Activated T-helper 1 cell treated with anti-CD3 and anti-CD28 coated beads, Interleukin-12 subunit alpha, Interleukin-12 subunit beta, Interleukin-2, Interleukin-4 antibody, amounts not matched to agents 30 ng/mL and 10 ng/mL and 1 ng/mL, durations not matched to agents 14 hours and 24 hours and 36 hours (primary cell): ENCODE measurements at regions not wholly inside any gene's neighbourhood (a gene's known extent, or its start where the extent isn't known, plus 50 kb on each side); places are given as distances from the start of the nearest gene placed in this dataset.
A peak's percentile ranks its signal among the peaks of the same experiment; 100 is the strongest.

Source experiments
- DNase-seq: peaks from one replicate; pipeline ENCODE4 v3.0.0; 2021; ENCODE audit warnings: low spot score
- H3K27ac Mint-ChIP-seq: one replicate; pipeline ENCODE4 v1.8.0; 2021; ENCODE audit warnings: mild to moderate bottlenecking, mixed read lengths
- H3K27me3 Mint-ChIP-seq: one replicate; pipeline ENCODE4 v1.8.0; 2022; ENCODE audit warnings: mild to moderate bottlenecking, moderate library complexity, mixed read lengths; ENCODE audit not compliant: insufficient read depth
- H3K36me3 Mint-ChIP-seq: one replicate; pipeline ENCODE4 v1.8.0; 2021; ENCODE audit warnings: low read depth, mixed read lengths
- H3K4me1 Mint-ChIP-seq: one replicate; pipeline ENCODE4 v1.8.0; 2021; ENCODE audit warnings: low read depth, mixed read lengths
- H3K4me3 Mint-ChIP-seq: one replicate; pipeline ENCODE4 v1.8.0; 2021; ENCODE audit warnings: mild to moderate bottlenecking, moderate library complexity, mixed read lengths
- H3K9me3 Mint-ChIP-seq: one replicate; pipeline ENCODE4 v1.8.0; 2021; ENCODE audit warnings: mixed read lengths
- intact Hi-C: fragments of 100-400 bp; cut with micrococcal nuclease; formaldehyde crosslinking; loops from one replicate; pipeline ENCODE4 v1.15.1; 2024

DNA sequence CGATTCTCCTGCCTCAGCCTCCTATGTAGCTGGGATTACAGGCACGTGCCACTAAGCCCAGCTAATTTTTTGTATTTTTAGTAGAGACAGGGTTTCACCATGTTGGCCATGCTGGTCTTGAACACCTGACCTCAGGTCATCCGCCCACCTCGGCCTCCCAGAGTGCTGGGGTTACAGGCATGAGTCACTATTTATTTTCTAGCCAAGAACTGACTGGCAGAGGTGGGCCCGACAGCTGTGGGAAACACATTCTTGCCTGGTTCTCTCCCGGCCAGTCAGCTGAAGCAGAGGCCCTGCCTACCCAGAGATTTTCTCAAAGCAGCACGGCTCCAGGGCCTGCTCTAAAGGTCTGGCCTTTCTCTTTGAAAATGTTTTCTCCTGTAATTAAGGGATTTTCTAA is 108.0 kb downstream of the KCTD15 start:
- intact Hi-C loops: no loop called here
- DNase-seq: no peak
- Mint-ChIP-seq H3K27ac (no peak overlapping the region), H3K9me3 (no peaks in the 10 kb centered on the region), H3K4me3 (no peak overlapping the region), H3K4me1 (no peaks in the 10 kb centered on the region), H3K27me3 (peaks cover 28% of the 10 kb centered on the region), H3K36me3 (no peaks in the 10 kb centered on the region)

- Mint-ChIP-seq H3K27ac (no peak overlapping the region), H3K9me3 (no peaks in the 10 kb centered on the region), H3K4me1 (no peaks in the 10 kb centered on the region), H3K27me3 (peaks cover 28% of the 10 kb centered on the region), H3K4me3 (peak overlapping the region; percentile 45), H3K36me3 (no peaks in the 10 kb centered on the region)
- no peak for DNase-seq
- intact Hi-C loops: no loop called here
Measured at GRCh38 chr19:33905473-33905936, 108.8 kb downstream of the KCTD15 start.

- Mint-ChIP-seq H3K27ac (no peak overlapping the region), H3K4me3 (peak overlapping the region; percentile 45), H3K27me3 (peaks cover 30% of the 10 kb centered on the region), H3K4me1 (no peaks in the 10 kb centered on the region), H3K36me3 (no peaks in the 10 kb centered on the region), H3K9me3 (no peaks in the 10 kb centered on the region)
- intact Hi-C loops: no loop called here
- no peak for DNase-seq
Measured at GRCh38 chr19:33905937-33906577, 109.4 kb downstream of the KCTD15 start.

DNA sequence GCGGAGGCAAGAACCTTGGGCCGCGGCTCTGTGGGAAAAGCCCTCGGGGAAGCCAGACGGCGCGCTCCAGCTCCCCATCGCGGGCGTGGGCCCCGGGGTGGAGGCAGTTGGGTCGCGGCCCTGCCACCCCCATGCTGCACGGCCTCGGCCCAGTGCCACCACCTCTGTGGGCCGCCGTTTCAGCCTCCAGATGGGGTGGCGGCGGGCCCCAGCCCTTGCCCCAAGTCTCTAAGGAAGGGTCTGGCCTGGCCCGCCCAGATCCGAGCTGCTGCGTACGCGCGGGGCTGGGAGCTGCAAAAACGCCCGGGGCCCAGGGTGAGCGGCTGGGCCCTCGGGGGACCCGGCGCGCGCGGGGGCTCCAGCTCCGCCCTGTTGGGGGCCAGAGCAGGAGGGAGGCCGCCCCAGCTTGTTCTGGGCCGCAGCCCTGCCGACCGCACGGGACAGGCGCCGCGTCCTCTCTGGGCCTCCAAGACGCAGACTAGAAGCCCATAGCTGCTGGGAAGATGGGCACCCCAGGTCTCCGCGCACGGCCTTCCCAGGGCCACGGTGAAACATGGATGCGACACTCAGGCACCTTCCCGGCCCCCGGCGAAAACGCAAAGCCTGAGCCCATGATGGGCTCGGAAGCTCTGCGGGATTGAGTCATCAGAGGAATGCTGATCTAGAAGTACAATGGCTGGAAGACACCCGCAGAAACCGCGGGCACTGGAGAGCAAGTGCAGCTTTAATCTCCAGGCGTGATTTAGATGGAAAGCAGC is 110.1 kb downstream of the KCTD15 start:
- Mint-ChIP-seq H3K4me1 (no peaks in the 10 kb centered on the region), H3K4me3 (no peak overlapping the region), H3K36me3 (no peaks in the 10 kb centered on the region), H3K27me3 (peaks cover 30% of the 10 kb centered on the region), H3K27ac (no peak overlapping the region), H3K9me3 (no peaks in the 10 kb centered on the region)
- no peak for DNase-seq
- intact Hi-C loops: no loop called here

DNA sequence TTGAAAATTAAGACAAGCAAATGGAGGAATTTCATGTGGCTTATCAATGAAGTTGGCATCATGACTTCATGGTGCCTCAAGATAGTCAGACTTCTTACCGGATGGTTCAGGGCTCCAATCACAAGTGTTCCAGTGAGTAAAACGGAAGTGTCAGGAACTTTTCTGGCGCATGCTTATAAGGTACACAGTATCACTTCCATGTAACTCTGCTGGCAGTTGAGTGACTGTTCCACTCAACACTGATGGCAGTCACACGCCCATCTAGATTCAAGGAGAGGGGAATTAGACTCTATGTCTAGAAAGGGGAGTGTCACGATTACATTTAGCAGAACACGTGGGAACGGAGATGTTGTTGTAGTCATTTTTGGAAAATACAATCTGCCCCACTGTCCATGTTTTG is 114.3 kb downstream of the KCTD15 start:
- H3K4me3 Mint-ChIP-seq: no peak overlapping the region
- intact Hi-C loops: no loop called here
- H3K27me3 Mint-ChIP-seq: peaks cover 17% of the 10 kb centered on the region
- no peak for DNase-seq
- no peaks in the 10 kb centered on the region for H3K9me3 Mint-ChIP-seq
- no peak overlapping the region for H3K27ac Mint-ChIP-seq
- H3K36me3 Mint-ChIP-seq: no peaks in the 10 kb centered on the region
- no peaks in the 10 kb centered on the region for H3K4me1 Mint-ChIP-seq

GRCh38 chr19:33914599-33914998 is 117.9 kb downstream of the KCTD15 start:
- no peak for DNase-seq
- H3K4me3 Mint-ChIP-seq: no peak overlapping the region
- H3K36me3 Mint-ChIP-seq: no peaks in the 10 kb centered on the region
- H3K9me3 Mint-ChIP-seq: no peaks in the 10 kb centered on the region
- H3K27ac Mint-ChIP-seq: no peak overlapping the region
- intact Hi-C loops: no loop called here
- no peaks in the 10 kb centered on the region for H3K4me1 Mint-ChIP-seq
- peaks cover 4% of the 10 kb centered on the region for H3K27me3 Mint-ChIP-seq

- no peak overlapping the region for H3K4me3 Mint-ChIP-seq
- H3K36me3 Mint-ChIP-seq: no peaks in the 10 kb centered on the region
- peaks cover 3% of the 10 kb centered on the region for H3K27me3 Mint-ChIP-seq
- DNase-seq: no peak
- no peaks in the 10 kb centered on the region for H3K9me3 Mint-ChIP-seq
- H3K27ac Mint-ChIP-seq: no peak overlapping the region
- no peaks in the 10 kb centered on the region for H3K4me1 Mint-ChIP-seq
- intact Hi-C loops: no loop called here
Measured at GRCh38 chr19:33916792-33917191, 120.1 kb downstream of the KCTD15 start.

- Mint-ChIP-seq H3K9me3 (no peaks in the 10 kb centered on the region), H3K4me1 (no peaks in the 10 kb centered on the region)
- DNase-seq: no peak
Measured at GRCh38 chr19:33919291-33919690, 122.6 kb downstream of the KCTD15 start.

DNA sequence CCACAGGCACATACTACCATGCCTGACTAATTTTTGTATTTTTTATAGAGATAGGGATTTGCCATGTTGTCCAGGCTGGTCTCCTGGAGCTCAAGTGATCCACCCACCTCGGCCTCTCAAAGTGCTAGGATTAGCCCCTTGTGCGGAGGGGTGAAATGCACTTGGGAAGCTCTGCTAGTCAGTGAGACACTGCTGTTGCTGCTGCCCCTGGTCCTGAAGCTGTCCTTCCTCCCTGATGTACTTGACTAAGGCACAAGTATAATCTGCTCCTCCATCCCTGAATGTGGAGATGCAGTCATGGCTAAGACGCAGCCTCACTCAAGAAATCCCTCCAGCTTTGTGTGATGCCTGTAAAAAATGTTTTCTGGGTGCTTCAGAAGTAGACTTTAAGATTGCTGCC is 124.5 kb downstream of the KCTD15 start:
- Mint-ChIP-seq H3K4me1 (no peaks in the 10 kb centered on the region), H3K27me3 (peaks cover 3% of the 10 kb centered on the region), H3K9me3 (no peaks in the 10 kb centered on the region), H3K4me3 (no peak overlapping the region), H3K36me3 (no peaks in the 10 kb centered on the region), H3K27ac (no peak overlapping the region)
- no peak for DNase-seq
- intact Hi-C loops: no loop called here

More at GRCh38 chr19:33919291-33919690, 122.6 kb downstream of the KCTD15 start:
- H3K36me3 Mint-ChIP-seq: no peaks in the 10 kb centered on the region
- H3K4me3 Mint-ChIP-seq: no peak overlapping the region
- no peak overlapping the region for H3K27ac Mint-ChIP-seq
- peaks cover 3% of the 10 kb centered on the region for H3K27me3 Mint-ChIP-seq
- intact Hi-C loops: no loop called here

DNA sequence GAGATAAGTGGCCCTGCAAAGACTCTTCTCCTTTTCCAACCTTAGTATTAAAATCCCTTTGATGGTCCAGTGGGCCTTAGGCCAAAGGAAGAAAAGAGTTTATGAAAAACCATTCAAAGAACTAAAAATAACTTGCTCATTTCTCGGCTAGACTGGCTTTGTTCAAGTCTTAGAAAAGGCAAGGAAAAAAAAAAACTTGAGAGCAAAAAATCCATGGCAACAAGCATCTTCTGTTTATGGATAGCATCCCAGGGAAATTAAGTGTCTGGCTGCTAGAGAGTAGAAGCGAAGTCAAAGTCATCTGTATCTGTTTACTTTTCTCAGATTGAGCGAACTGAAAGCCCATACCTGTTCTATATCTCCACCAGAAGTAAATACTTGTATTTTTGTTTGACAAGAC is 129.6 kb downstream of the KCTD15 start:
- H3K27me3 Mint-ChIP-seq: no peaks in the 10 kb centered on the region
- H3K27ac Mint-ChIP-seq: no peak overlapping the region
- no peaks in the 10 kb centered on the region for H3K9me3 Mint-ChIP-seq
- H3K4me3 Mint-ChIP-seq: no peak overlapping the region
- no peak for DNase-seq
- intact Hi-C loops: no loop called here
- no peaks in the 10 kb centered on the region for H3K4me1 Mint-ChIP-seq
- no peaks in the 10 kb centered on the region for H3K36me3 Mint-ChIP-seq

- no peak overlapping the region for H3K4me3 Mint-ChIP-seq
- DNase-seq: no peak
- no peaks in the 10 kb centered on the region for H3K4me1 Mint-ChIP-seq
- H3K27me3 Mint-ChIP-seq: no peaks in the 10 kb centered on the region
- no peaks in the 10 kb centered on the region for H3K9me3 Mint-ChIP-seq
- no peaks in the 10 kb centered on the region for H3K36me3 Mint-ChIP-seq
- no peak overlapping the region for H3K27ac Mint-ChIP-seq
- intact Hi-C loops: no loop called here
Measured at GRCh38 chr19:33927789-33928457, 131.3 kb downstream of the KCTD15 start.

DNA sequence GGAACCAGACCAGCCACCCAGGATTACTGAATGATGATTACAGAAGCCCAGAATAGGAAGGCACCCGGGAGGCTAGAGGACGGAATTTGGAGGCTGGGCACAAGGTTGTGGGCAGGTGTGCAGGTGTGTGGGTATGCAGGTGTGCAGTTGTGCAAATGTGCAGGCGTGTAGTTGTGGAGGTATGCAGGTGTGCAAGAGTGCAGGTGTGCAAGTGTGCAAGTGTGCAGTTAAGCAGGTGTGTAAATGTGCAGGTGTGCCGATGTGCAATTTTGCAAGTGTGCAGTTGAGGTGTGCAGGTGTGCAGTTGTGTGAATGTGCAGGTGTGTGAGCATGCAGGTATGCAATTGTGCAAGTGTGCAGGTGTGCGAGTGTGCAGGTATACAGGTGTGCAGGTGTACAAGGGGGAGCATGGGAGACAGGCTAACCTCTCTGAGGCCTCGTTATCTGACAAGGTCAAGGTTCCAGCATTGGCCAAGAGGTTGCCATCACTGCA is 131.8 kb downstream of the KCTD15 start:
- H3K36me3 Mint-ChIP-seq: no peaks in the 10 kb centered on the region
- DNase-seq: no peak
- intact Hi-C loops: no loop called here
- H3K9me3 Mint-ChIP-seq: no peaks in the 10 kb centered on the region
- no peaks in the 10 kb centered on the region for H3K27me3 Mint-ChIP-seq
- no peak overlapping the region for H3K27ac Mint-ChIP-seq
- H3K4me3 Mint-ChIP-seq: no peak overlapping the region
- H3K4me1 Mint-ChIP-seq: no peaks in the 10 kb centered on the region

DNA sequence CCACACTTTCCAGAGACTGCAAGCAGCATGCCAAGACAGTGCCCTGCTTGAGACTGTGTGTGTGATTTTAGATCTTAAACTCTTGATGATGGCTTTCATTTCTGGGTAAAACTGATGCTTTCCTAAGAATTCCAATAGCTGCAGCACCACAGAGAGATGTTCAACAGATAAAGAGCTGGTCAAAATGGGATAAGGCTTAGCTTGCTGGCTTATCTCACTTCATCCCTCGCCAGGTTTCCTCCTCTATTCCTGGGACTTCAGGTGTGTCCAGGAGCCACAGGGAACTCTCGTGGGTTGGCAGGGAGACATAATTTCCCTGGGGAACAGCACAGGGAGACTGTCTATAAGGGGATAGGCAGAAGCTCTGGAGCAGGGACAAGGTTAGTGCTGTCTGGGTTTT is 137.3 kb downstream of the KCTD15 start:
- no peak overlapping the region for H3K4me3 Mint-ChIP-seq
- H3K4me1 Mint-ChIP-seq: no peaks in the 10 kb centered on the region
- DNase-seq: no peak
- intact Hi-C loops: no loop called here
- H3K27me3 Mint-ChIP-seq: no peaks in the 10 kb centered on the region
- H3K27ac Mint-ChIP-seq: no peak overlapping the region
- H3K9me3 Mint-ChIP-seq: peaks cover 3% of the 10 kb centered on the region
- no peaks in the 10 kb centered on the region for H3K36me3 Mint-ChIP-seq
